Subcutaneous abdominal adipose tissue (tissue), 5 donors: ENCODE measurements at regions not wholly inside any gene's neighbourhood (a gene's known extent, or its start where the extent isn't known, plus 50 kb on each side); places are given as distances from the start of the nearest gene placed in this dataset.

Experiments used
- H3K27ac ChIP-seq: one replicate; pipeline ENCODE4 v1.7.0; 2013; ENCODE audit warnings: low read depth, mild to moderate bottlenecking, inconsistent platforms, low read length, moderate library complexity
- H3K27me3 ChIP-seq, 5 donors: one replicate each; pipeline ENCODE4 v1.7.0; 2013; ENCODE audit warnings: low read length in 5 of 5, inconsistent platforms in 1 of 5; ENCODE audit not compliant: control insufficient read depth in 5 of 5, insufficient read depth in 4 of 5
- H3K36me3 ChIP-seq, 5 donors: one replicate each; pipeline ENCODE4 v1.7.0; 2013; ENCODE audit warnings: low read length in 5 of 5; ENCODE audit not compliant: control insufficient read depth in 5 of 5, insufficient read depth in 5 of 5
- H3K4me1 ChIP-seq, 5 donors: one replicate each; pipeline ENCODE4 v1.7.0; 2013; ENCODE audit warnings: low read length in 5 of 5, mild to moderate bottlenecking in 3 of 5, moderate library complexity in 1 of 5; ENCODE audit not compliant: control insufficient read depth in 5 of 5, insufficient read depth in 5 of 5
- H3K4me3 ChIP-seq, 5 donors: one replicate each; pipeline ENCODE4 v1.7.0; 2013; ENCODE audit warnings: low read length in 5 of 5, low read depth in 1 of 5
- H3K9ac ChIP-seq, 5 donors: one replicate each; pipeline ENCODE4 v1.7.0; 2013; ENCODE audit warnings: low read length in 5 of 5, mild to moderate bottlenecking in 4 of 5, moderate library complexity in 3 of 5
- H3K9me3 ChIP-seq, 5 donors: one replicate each; pipeline ENCODE4 v1.7.0; 2013; ENCODE audit warnings: low read length in 5 of 5; ENCODE audit not compliant: control insufficient read depth in 5 of 5
- donor health status: healthy.
- donor health status: healthy.
- donor health status: healthy.
- donor health status: healthy.
- donor health status: healthy.

DNA sequence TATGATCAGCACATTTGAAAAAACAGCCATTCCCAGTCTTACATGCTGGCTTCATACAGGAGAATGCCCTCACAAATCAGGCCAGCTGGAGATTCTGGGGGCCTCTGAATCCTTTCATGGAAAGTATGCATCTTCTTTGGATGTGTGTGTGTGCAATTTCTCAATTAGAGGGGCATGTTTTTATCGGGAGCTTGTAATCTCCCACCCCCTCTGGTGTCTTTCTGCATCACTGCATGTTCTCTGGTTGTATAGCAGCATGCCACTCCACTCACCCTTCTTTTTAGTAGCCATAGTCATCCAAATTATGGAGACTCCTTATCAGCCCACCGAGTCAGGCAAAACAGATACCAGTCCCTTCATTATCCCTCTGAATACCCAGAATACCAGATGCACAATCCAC, 282.2 kb upstream of the SLIT2 start:
- no peak overlapping the region for H3K27ac ChIP-seq
- no peak overlapping the region for H3K4me3 ChIP-seq
- no peaks in the 10 kb centered on the region for H3K27me3 ChIP-seq
- no peaks in the 10 kb centered on the region for H3K4me1 ChIP-seq
- H3K9me3 ChIP-seq, result peaks cover 0 to 9% (median 0%) of the 10 kb centered on the region in 5 donors
- H3K36me3 ChIP-seq, result no peaks in the 10 kb centered on the region
- no peak overlapping the region for H3K9ac ChIP-seq

DNA sequence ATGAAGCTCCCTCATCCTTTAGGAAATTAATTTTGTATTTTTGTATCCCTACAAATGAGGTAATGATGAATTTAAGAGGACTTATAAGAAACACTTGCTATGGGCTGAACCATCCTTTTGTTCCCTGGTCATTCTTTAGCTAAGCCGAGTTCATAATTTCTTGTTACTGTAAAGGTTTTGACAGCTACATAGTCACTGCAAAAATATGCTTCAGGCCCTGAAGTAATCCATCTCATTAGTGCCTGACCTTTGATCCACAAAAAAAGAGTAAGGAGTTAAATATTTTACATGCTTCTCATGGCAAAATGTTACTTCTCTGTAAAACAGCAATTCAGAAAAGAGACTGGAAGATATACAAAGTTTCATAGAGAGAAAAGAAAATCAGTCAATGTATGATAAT, 290.6 kb upstream of the SLIT2 start:
- Histone ChIP-seq H3K4me3 (no peak overlapping the region), H3K36me3 (no peaks in the 10 kb centered on the region), H3K27ac (no peak overlapping the region), H3K27me3 (no peaks in the 10 kb centered on the region), H3K9me3 (peaks cover 0 to 5% (median 0%) of the 10 kb centered on the region in 5 donors), H3K4me1 (peaks cover 0 to 5% (median 0%) of the 10 kb centered on the region in 5 donors), H3K9ac (no peak overlapping the region)

DNA sequence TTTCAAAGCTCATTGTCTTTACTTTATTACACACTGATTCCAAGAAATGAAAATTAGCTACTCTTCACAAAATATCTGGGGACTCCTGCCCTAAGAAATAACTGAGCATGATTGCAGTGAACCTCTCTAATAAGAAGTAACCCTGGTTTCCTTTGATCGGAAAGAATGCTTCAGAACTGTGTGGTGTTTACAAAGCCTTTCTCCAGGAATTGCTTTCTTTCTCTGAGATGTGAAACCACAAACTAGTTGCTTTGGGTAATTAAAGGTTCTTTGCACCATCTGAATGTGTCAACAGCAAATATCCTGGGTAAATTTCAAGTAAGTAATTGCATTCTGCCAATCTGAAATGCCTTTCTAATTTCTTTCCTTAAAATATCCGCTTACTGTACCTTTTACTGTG, 292.9 kb upstream of the SLIT2 start:
- H3K27ac ChIP-seq, result no peak overlapping the region
- peaks cover 0 to 5% (median 0%) of the 10 kb centered on the region in 5 donors for H3K4me1 ChIP-seq
- H3K9ac ChIP-seq, result no peak overlapping the region
- no peaks in the 10 kb centered on the region for H3K9me3 ChIP-seq
- H3K36me3 ChIP-seq, result no peaks in the 10 kb centered on the region
- H3K4me3 ChIP-seq, result no peak overlapping the region
- H3K27me3 ChIP-seq, result no peaks in the 10 kb centered on the region

DNA sequence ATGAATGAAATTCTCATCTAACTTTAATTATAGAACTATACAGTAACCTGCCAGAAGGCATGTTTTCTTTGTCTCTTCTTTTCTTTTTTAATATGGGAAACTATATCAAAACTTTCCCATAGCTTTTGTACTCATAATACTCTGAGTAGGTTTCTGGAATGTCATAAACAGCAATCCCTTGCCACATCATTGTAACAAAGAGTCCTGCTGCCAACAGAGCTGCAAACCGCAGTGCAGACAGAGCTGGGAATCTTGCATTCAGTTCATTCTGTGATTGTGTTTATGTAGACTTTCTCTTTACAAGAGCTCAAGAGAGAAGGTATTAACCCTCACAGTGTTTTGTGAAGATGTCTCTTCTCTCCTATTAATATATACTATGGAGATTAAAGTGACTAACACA, 304.4 kb upstream of the SLIT2 start:
- Histone ChIP-seq H3K27ac (no peak overlapping the region), H3K4me3 (no peak overlapping the region), H3K27me3 (no peaks in the 10 kb centered on the region), H3K4me1 (no peaks in the 10 kb centered on the region), H3K9ac (no peak overlapping the region), H3K36me3 (no peaks in the 10 kb centered on the region), H3K9me3 (peaks cover 0 to 6% (median 0%) of the 10 kb centered on the region in 5 donors)

DNA sequence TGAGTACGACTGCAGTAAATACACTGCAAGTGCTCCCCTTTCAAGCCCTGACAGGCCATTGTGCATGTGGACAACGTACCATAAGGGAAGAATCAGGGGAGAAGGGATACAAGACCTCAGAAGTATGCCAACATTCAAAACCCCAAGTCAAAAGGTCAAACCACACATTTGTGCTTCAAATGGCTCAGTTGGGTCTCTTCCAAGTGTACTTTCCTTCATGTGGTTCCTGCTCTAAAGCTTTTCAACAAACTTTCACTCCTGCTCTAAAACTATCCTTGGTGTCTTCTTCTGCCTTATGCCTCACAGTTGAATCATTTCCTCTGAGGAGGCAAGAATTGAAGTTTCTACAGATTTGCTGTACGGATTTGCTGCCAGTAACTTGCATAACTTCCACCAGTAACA, 305.7 kb upstream of the SLIT2 start:
- Histone ChIP-seq H3K36me3 (no peaks in the 10 kb centered on the region), H3K9ac (no peak overlapping the region), H3K27ac (no peak overlapping the region), H3K4me1 (no peaks in the 10 kb centered on the region), H3K9me3 (no peaks in the 10 kb centered on the region), H3K4me3 (no peak overlapping the region), H3K27me3 (no peaks in the 10 kb centered on the region)

DNA sequence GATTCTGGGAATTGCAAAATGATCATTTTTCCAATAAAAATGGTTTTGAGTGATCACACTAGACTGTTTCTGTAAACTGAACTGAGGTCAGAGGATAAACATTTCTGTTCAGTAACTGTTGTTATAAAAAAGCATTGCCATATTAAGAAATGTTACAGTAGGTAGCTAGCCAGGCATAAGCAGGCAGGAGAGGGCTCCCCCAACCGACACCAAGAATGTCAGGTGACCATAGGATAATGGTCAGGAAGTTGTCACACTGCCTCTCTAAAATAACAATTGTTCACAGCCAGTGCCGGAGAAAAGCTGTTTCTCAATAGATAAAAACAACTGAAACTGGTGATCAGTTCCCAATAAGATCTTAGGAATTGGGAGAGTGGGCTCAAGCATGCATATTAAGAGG, 306.2 kb upstream of the SLIT2 start:
- H3K27me3 ChIP-seq, result no peaks in the 10 kb centered on the region
- no peak overlapping the region for H3K27ac ChIP-seq
- no peak overlapping the region for H3K9ac ChIP-seq
- H3K4me1 ChIP-seq, result no peaks in the 10 kb centered on the region
- H3K9me3 ChIP-seq, result no peaks in the 10 kb centered on the region
- no peaks in the 10 kb centered on the region for H3K36me3 ChIP-seq
- H3K4me3 ChIP-seq, result no peak overlapping the region

DNA sequence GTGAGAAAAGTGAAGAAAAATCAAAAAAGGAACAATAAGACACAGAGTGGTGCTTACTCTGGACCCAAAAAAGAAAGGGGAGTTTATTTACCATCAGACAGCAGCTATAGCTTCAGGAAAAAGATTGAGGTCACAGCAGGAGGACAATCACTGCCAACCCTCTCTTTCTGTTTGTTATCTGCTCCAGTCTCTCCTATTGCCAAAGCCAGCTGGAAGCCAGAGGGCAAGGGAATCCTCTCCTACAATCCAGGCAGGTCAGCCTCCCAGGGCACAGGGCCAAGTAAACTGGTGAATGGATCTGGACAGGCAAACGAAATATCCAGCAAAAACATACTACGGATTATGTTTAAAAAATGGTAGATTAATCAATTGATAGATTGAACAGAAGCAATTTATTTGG, 306.9 kb upstream of the SLIT2 start:
- Histone ChIP-seq H3K9ac (no peak overlapping the region), H3K27me3 (no peaks in the 10 kb centered on the region), H3K27ac (no peak overlapping the region), H3K4me3 (no peak overlapping the region), H3K4me1 (no peaks in the 10 kb centered on the region), H3K36me3 (no peaks in the 10 kb centered on the region), H3K9me3 (no peaks in the 10 kb centered on the region)

DNA sequence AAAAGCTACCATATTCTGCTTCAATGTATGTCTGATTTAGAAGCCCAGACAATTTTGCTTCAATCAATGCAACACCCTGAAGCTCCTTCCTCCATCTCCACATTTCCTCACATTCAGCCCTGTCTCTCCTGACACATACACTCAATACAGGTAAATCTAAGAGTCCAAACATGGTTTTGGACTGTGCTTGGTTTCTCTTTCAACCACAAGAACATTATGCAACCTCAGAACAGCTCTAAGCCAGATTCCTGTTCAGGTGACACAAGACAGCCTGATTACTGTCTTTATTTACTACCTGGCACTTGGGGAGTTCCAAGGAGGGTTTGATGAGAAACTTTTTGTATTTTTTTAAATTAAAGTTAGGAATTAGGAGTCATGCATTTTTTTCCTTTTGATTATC, 307.5 kb upstream of the SLIT2 start:
- H3K27ac ChIP-seq, result no peak overlapping the region
- no peaks in the 10 kb centered on the region for H3K9me3 ChIP-seq

DNA sequence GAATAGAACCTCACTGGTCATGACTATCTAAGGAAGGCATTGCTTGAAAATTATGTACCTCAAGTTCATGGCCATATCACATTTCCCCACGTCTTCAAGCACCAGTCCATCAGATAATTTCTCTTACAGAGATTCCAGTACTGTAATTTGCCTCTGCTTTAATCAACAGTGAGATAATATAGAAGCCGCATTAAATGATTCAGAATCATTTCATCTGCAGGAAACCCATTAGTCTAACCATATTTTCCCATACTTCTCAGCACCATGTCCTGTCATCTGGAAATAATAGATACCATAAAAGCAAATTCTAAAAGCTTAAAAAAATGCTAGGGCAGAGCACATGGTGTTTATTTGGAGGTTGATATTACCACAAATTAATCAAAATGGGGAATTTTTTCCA, 310.3 kb upstream of the SLIT2 start:
- no peak overlapping the region for H3K9ac ChIP-seq
- no peaks in the 10 kb centered on the region for H3K4me1 ChIP-seq
- H3K27me3 ChIP-seq, result no peaks in the 10 kb centered on the region
- no peak overlapping the region for H3K27ac ChIP-seq
- no peak overlapping the region for H3K4me3 ChIP-seq
- no peaks in the 10 kb centered on the region for H3K36me3 ChIP-seq
- no peaks in the 10 kb centered on the region for H3K9me3 ChIP-seq

More for the DNA sequence above, 307.5 kb upstream of the SLIT2 start:
- Histone ChIP-seq H3K27me3 (no peaks in the 10 kb centered on the region), H3K9ac (no peak overlapping the region), H3K36me3 (no peaks in the 10 kb centered on the region), H3K4me1 (no peaks in the 10 kb centered on the region), H3K4me3 (no peak overlapping the region)

DNA sequence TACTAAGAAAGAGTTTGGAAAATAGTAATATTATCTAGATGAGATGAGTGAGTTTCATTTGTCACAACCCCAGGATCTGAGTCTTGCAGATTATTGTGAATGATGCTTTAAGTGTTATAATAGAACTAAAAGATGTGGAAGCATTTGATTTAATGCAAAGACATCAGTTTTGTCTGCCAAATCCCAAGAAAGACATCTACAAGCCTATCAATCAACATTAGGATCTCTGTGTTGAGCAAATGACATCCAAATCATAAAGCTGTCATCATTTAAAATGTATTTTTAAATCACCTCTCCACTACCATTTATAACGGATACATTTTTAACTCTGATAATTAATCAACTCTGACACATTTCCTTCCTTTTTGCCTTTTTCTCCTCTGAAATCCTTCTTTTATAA, 310.8 kb upstream of the SLIT2 start:
- H3K27me3 ChIP-seq, result no peaks in the 10 kb centered on the region
- H3K27ac ChIP-seq, result no peak overlapping the region
- no peak overlapping the region for H3K9ac ChIP-seq
- H3K4me3 ChIP-seq, result no peak overlapping the region
- H3K9me3 ChIP-seq, result no peaks in the 10 kb centered on the region
- no peaks in the 10 kb centered on the region for H3K4me1 ChIP-seq
- no peaks in the 10 kb centered on the region for H3K36me3 ChIP-seq

DNA sequence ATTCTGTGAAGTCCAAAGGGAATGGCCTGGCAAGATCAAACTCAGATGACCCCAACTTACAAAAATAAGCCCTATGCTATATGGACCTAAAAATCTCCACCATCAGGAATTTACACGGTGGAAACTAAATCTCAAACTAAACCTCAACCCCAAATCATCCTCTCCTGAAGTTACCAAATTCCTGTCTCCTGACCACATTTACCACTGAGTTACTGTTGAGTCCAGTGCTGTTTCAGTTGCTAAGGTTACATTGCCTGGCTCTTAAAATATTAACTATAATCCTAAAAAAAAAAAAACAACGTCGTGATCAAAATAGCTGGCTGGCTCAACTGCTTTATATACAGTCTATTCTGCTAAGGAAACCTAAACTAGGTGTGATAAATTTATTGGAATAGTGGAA, 315.2 kb upstream of the SLIT2 start:
- Histone ChIP-seq H3K4me1 (no peaks in the 10 kb centered on the region), H3K4me3 (no peak overlapping the region), H3K36me3 (no peaks in the 10 kb centered on the region), H3K27me3 (no peaks in the 10 kb centered on the region), H3K9me3 (no peaks in the 10 kb centered on the region), H3K9ac (no peak overlapping the region), H3K27ac (no peak overlapping the region)
